NB4 (cell line): ENCODE measurements at regions not wholly inside any gene's neighbourhood (a gene's known extent, or its start where the extent isn't known, plus 50 kb on each side); places are given as distances from the start of the nearest gene placed in this dataset.

Source experiments
- DNase-seq: peaks from one replicate; pipeline ENCODE4 v3.0.0; 2010; ENCODE audit warnings: low read depth
- H3K4me3 ChIP-seq: one replicate; pipeline ENCODE4 v1.5.1; 2011; ENCODE audit warnings: mild to moderate bottlenecking, low read depth, low read length, moderate library complexity
- MYC ChIP-seq: IDR thresholded peaks from 2 replicates; pipeline ENCODE4 v1.6.1; 2011; ENCODE audit warnings: low read depth, low read length
- POLR2A ChIP-seq: IDR thresholded peaks from 2 replicates; pipeline ENCODE4 v1.6.1; 2011; ENCODE audit warnings: mild to moderate bottlenecking; ENCODE audit not compliant: insufficient read length; ENCODE audit errors: extremely low read depth
- TF ChIP-seq, protein P1 (sequence below): IDR thresholded peaks from one replicate; pipeline ENCODE4 v1.5.1; 2012; ENCODE audit warnings: low read depth, low read length
- TF ChIP-seq, protein P2 (sequence below): IDR thresholded peaks from 2 replicates; pipeline ENCODE4 v1.6.1; 2011; ENCODE audit warnings: low read depth, low read length

DNA sequence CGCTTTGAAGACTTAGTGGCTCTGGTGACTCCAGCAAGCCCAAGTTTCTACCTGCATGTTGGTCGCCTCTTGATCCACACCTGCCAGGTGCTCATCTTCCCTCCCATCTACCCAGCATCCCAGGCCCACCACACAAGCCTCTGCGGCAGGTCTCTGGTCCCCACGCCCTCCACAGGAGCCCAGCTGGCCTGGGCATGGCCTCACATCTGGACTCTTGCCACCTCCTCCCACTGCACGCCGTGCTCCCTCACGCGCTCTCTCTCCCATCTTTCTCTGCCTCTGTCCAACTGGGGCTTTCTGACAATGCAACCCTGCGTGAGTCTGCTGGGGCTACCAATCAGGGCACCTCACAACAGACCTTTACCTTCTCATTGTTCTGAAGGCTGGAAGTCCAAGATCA lies 50.2 kb upstream of the FGFR2 start:
- TF ChIP-seq POLR2A (no peak), MYC (no peak)
- TF ChIP-seq, protein P1, sequence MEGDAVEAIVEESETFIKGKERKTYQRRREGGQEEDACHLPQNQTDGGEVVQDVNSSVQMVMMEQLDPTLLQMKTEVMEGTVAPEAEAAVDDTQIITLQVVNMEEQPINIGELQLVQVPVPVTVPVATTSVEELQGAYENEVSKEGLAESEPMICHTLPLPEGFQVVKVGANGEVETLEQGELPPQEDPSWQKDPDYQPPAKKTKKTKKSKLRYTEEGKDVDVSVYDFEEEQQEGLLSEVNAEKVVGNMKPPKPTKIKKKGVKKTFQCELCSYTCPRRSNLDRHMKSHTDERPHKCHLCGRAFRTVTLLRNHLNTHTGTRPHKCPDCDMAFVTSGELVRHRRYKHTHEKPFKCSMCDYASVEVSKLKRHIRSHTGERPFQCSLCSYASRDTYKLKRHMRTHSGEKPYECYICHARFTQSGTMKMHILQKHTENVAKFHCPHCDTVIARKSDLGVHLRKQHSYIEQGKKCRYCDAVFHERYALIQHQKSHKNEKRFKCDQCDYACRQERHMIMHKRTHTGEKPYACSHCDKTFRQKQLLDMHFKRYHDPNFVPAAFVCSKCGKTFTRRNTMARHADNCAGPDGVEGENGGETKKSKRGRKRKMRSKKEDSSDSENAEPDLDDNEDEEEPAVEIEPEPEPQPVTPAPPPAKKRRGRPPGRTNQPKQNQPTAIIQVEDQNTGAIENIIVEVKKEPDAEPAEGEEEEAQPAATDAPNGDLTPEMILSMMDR = no peak
- TF ChIP-seq, protein P2, sequence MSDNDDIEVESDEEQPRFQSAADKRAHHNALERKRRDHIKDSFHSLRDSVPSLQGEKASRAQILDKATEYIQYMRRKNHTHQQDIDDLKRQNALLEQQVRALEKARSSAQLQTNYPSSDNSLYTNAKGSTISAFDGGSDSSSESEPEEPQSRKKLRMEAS = no peak
- no peak overlapping the region for H3K4me3 ChIP-seq
- no peak for DNase-seq

DNA sequence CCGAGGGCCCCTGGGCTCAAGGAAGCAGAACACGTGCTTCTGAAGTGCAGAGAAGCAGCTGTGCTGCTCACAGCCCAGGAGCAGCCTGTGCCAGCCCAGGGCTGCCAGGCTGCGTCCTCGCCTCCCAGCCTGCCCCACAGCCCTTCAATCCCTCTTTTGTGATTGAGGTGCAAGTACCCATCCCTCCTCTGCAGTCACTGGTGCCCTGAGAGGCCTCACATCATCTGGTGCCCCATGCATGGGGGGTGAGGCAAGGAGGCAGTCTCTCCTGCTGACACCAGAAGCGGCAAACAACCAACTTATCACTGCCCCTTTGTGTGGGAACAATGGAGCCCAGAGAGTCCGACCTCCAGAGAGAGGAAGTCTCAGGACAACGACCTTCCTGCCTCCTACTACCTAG lies 49.8 kb upstream of the FGFR2 start:
- TF ChIP-seq, protein P2 = no peak
- TF ChIP-seq, protein P1 = no peak
- no peak for TF ChIP-seq MYC
- TF ChIP-seq POLR2A = no peak
- H3K4me3 ChIP-seq = no peak overlapping the region
- DNase-seq = no peak
